Midbrain (tissue), 1 donor: ENCODE measurements at regions not wholly inside any gene's neighbourhood (a gene's known extent, or its start where the extent isn't known, plus 50 kb on each side); places are given as distances from the start of the nearest gene placed in this dataset.

ENCODE experiments used
- DNase-seq: peaks from one replicate; lab custom pipeline; 2025; lab: John Stamatoyannopoulos, UW

GRCh38 chr10:1874533-1874932 is 137.2 kb upstream of the ADARB2 start:
- DNase-seq, result no peak

GRCh38 chr10:1873661-1874315 is 136.5 kb upstream of the ADARB2 start:
- DNase-seq, result no peak

GRCh38 chr10:1872151-1872726 is 134.9 kb upstream of the ADARB2 start:
- no peak for DNase-seq

- DNase-seq, result no peak
These were observed 133.2 kb upstream of the ADARB2 start for GRCh38 chr10:1870491-1870890.

- no peak for DNase-seq
These were observed 132.5 kb upstream of the ADARB2 start for GRCh38 chr10:1869861-1870260.

- no peak for DNase-seq
These were observed 123.0 kb upstream of the ADARB2 start for GRCh38 chr10:1860351-1860750.

GRCh38 chr10:1858547-1858946 is 121.2 kb upstream of the ADARB2 start:
- no peak for DNase-seq

GRCh38 chr10:1858048-1858447 is 120.7 kb upstream of the ADARB2 start:
- no peak for DNase-seq

GRCh38 chr10:1855911-1856310 is 118.6 kb upstream of the ADARB2 start:
- DNase-seq, result no peak

GRCh38 chr10:1854271-1854670 is 116.9 kb upstream of the ADARB2 start:
- no peak for DNase-seq

GRCh38 chr10:1853801-1854200 is 116.5 kb upstream of the ADARB2 start:
- no peak for DNase-seq

- no peak for DNase-seq
These were observed 115.5 kb upstream of the ADARB2 start for GRCh38 chr10:1852841-1853240.

- DNase-seq, result no peak
These were observed 114.4 kb upstream of the ADARB2 start for GRCh38 chr10:1851762-1852161.

GRCh38 chr10:1850971-1851527 is 113.7 kb upstream of the ADARB2 start:
- no peak for DNase-seq

GRCh38 chr10:1847361-1847760 is 110.0 kb upstream of the ADARB2 start:
- DNase-seq, result no peak

- no peak for DNase-seq
These were observed 108.7 kb upstream of the ADARB2 start for GRCh38 chr10:1846032-1846431.

GRCh38 chr10:1841759-1842158 is 104.4 kb upstream of the ADARB2 start:
- no peak for DNase-seq

GRCh38 chr10:1829712-1830111 is 92.4 kb upstream of the ADARB2 start:
- no peak for DNase-seq

- no peak for DNase-seq
These were observed 87.6 kb upstream of the ADARB2 start for GRCh38 chr10:1824928-1825327.

GRCh38 chr10:1814556-1814955 is 77.2 kb upstream of the ADARB2 start:
- no peak for DNase-seq

- no peak for DNase-seq
These were observed 71.9 kb upstream of the ADARB2 start for GRCh38 chr10:1809139-1809741.

GRCh38 chr10:1807924-1808323 is 70.6 kb upstream of the ADARB2 start:
- no peak for DNase-seq

- no peak for DNase-seq
These were observed 69.9 kb upstream of the ADARB2 start for GRCh38 chr10:1807196-1807595.
